HG03097 (cell line): ENCODE measurements at regions not wholly inside any gene's neighbourhood (a gene's known extent, or its start where the extent isn't known, plus 50 kb on each side); places are given as distances from the start of the nearest gene placed in this dataset.

Source experiments
- ATAC-seq: cut with Tn5 transposase; IDR thresholded peaks from one replicate; pipeline ENCODE4 v1.9.1; 2021; ENCODE audit not compliant: unreplicated experiment, low FRiP score

DNA sequence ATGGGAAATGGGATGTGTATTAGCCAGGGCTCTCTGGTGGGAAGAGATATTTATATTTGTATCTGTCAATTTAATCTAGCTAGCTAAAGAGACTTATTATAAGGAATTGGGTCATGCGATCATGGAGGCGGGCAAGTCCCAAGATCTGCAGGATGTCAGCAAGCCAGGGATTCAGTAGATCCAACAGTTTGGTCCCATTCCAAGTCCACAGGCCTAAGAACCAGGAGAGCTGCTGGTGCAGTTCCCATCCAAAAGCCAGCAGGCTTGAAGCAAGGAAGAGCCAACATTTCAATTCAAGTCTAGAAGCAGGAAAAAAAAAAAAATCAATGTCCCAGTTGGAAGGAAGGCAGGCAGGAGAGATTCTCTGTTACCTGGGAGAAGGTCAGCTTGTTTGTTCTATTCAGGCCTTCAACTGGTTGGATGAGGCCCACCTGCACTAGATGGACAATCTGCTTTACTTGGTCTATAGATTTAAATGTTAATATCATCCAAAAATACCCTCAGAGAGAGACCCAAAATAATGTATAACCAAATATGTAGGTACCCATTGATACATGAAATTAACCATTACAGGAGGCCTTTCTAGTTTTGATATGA lies 60.7 kb upstream of the BCAT1 start:
- ATAC-seq: no peak

DNA sequence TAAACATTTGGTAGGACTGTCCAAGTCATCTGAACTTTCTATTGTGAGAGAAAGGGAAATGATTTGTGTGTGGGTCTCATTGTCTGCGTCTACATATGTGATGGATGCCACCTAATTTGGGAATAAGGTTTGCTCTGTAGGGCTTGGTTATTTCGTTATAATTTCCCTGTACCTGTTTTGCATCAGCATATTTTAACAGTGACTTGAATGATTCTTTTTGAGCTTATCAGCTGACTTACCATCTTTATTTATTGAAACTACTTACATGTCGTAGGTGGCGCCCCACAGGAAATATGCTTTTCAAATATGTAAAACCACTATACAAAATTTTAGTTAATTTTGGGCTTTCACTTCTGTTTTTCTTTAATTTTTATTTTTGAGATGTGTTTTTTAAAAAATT lies 56.5 kb upstream of the BCAT1 start:
- ATAC-seq: no peak

DNA sequence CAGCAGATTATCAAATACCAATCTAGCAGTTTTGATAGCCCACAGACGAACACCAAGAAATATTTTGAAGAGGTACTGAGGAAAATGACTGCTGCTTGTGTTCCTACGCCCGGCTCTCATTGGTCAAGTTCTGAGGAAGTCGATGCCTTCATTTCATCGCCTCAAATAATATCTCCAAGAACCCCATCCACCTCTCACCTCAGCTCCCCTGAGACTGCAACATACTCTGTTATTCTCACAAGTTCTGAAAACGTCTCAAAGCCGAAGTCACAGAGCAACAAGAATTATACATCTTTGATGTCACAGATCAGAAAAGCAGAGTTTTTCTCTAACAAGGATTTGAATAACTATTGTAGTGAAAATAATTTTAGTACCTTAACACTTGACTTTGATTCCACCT lies 55.5 kb upstream of the BCAT1 start:
- ATAC-seq: no peak

DNA sequence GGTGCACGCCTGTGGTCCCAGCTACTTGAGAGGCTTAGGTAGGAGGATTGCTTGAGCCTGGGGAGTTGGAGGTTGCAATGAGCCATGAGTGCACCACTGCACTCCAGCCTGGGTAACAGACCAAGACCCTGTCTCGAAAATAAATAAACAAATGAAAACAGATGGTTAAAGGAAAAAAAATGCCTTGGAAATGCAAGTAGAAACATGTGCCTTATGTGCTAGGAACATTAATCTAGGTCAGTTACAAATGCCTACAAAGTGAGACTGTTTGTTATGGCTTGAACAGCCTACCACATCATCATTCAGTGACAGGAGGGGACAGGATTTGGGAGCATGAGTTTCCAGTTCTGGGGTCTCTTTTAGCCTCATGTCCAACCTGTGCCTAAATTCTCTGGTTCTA lies 52.4 kb upstream of the BCAT1 start:
- ATAC-seq: no peak
